ENCODE measurements at regions not wholly inside any gene's neighbourhood (a gene's known extent, or its start where the extent isn't known, plus 50 kb on each side); places are given as distances from the start of the nearest gene placed in this dataset.

GRCh38 chr20:51184289-51184688, 161.4 kb upstream of the KCNG1 start:
- Mint-ChIP-seq H3K4me3 (no peak overlapping the region), H3K36me3 (ENCODE audit: low read depth) (no peaks in the 10 kb centered on the region), H3K4me1 (peaks cover 25% of the 10 kb centered on the region), H3K27ac (no peak overlapping the region), H3K9me3 (no peaks in the 10 kb centered on the region), H3K27me3 (ENCODE audit: low read depth, poor library complexity) (peaks cover 9% of the 10 kb centered on the region)
- TF ChIP-seq CTCF (IDR thresholded peaks at IDR 0.05): no peak
- no peak for DNase-seq

- no peaks in the 10 kb centered on the region for H3K9me3 Mint-ChIP-seq
- H3K36me3 Mint-ChIP-seq (ENCODE audit: low read depth): no peaks in the 10 kb centered on the region
- no peak overlapping the region for H3K27ac Mint-ChIP-seq
- peaks cover 9% of the 10 kb centered on the region for H3K27me3 Mint-ChIP-seq (ENCODE audit: low read depth, poor library complexity)
- TF ChIP-seq CTCF (IDR thresholded peaks at IDR 0.05): no peak
- no peak for DNase-seq
- H3K4me1 Mint-ChIP-seq: peaks cover 25% of the 10 kb centered on the region
- H3K4me3 Mint-ChIP-seq: no peak overlapping the region
Observed at GRCh38 chr20:51183451-51183850, 160.5 kb upstream of the KCNG1 start.

- Mint-ChIP-seq H3K27ac (no peak overlapping the region), H3K4me1 (peaks cover 25% of the 10 kb centered on the region), H3K4me3 (no peak overlapping the region), H3K36me3 (ENCODE audit: low read depth) (no peaks in the 10 kb centered on the region), H3K27me3 (ENCODE audit: low read depth, poor library complexity) (peaks cover 9% of the 10 kb centered on the region), H3K9me3 (no peaks in the 10 kb centered on the region)
- no peak for DNase-seq
- TF ChIP-seq CTCF (IDR thresholded peaks at IDR 0.05): no peak
Observed at GRCh38 chr20:51182571-51182970, 159.7 kb upstream of the KCNG1 start.

- TF ChIP-seq CTCF (IDR thresholded peaks at IDR 0.05): no peak
- H3K9me3 Mint-ChIP-seq: peaks cover under 1% of the 10 kb centered on the region
- peaks cover 11% of the 10 kb centered on the region for H3K27me3 Mint-ChIP-seq (ENCODE audit: low read depth, poor library complexity)
- no peak for DNase-seq
- no peak overlapping the region for H3K27ac Mint-ChIP-seq
- H3K4me1 Mint-ChIP-seq: peaks cover 16% of the 10 kb centered on the region
- H3K4me3 Mint-ChIP-seq: no peak overlapping the region
- H3K36me3 Mint-ChIP-seq (ENCODE audit: low read depth): no peaks in the 10 kb centered on the region
Observed at GRCh38 chr20:51178153-51178552, 155.2 kb upstream of the KCNG1 start.

- Mint-ChIP-seq H3K27me3 (ENCODE audit: low read depth, poor library complexity) (peaks cover 12% of the 10 kb centered on the region), H3K4me1 (peaks cover 5% of the 10 kb centered on the region), H3K4me3 (no peak overlapping the region), H3K27ac (no peak overlapping the region), H3K36me3 (ENCODE audit: low read depth) (no peaks in the 10 kb centered on the region), H3K9me3 (peaks cover 4% of the 10 kb centered on the region)
- no peak for TF ChIP-seq CTCF (IDR thresholded peaks at IDR 0.05)
- no peak for DNase-seq
Observed at GRCh38 chr20:51176876-51177275, 154.0 kb upstream of the KCNG1 start.

GRCh38 chr20:51176446-51176845, 153.5 kb upstream of the KCNG1 start:
- Mint-ChIP-seq H3K27me3 (ENCODE audit: low read depth, poor library complexity) (peaks cover 12% of the 10 kb centered on the region), H3K27ac (no peak overlapping the region), H3K36me3 (ENCODE audit: low read depth) (no peaks in the 10 kb centered on the region), H3K4me3 (no peak overlapping the region), H3K4me1 (peaks cover 5% of the 10 kb centered on the region), H3K9me3 (peaks cover 4% of the 10 kb centered on the region)
- DNase-seq: no peak
- no peak for TF ChIP-seq CTCF (IDR thresholded peaks at IDR 0.05)

Measured in nephron progenitor cell (in vitro differentiated cells).